ENCODE measurements at regions not wholly inside any gene's neighbourhood (a gene's known extent, or its start where the extent isn't known, plus 50 kb on each side); places are given as distances from the start of the nearest gene placed in this dataset.

GRCh38 chr5:173800340-173800739, 87.8 kb upstream of the CPEB4 start:
- DNase-seq (ENCODE audit: low spot score), result no peak

- DNase-seq (ENCODE audit: low spot score), result no peak
These were observed 87.1 kb upstream of the CPEB4 start for GRCh38 chr5:173801006-173801405.

DNA sequence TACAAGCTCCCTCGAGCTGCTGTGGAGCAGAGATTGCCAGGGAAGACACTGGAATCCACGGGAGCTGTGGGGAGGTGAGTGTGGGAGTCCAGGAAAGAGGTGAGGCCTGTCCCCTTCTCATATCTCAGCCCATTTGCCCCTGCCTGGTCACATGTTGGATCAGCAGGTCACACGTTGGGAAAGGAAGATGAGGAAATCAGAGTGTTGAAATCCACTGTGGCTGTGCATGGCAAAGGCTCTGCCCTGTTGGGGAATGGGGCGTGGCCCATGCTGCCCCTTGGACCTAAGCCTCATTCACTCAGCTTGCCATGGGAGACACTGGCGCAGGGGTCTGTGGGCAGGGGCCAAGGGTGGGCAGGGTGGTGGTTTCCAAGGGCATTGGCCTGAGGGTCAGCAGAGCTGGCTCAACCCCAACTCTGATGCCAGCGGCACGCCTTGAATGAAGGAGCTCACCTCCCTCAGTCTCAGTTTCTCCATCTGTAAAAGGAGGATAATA, 85.4 kb upstream of the CPEB4 start:
- DNase-seq (ENCODE audit: low spot score), result peak; percentile 59

DNA sequence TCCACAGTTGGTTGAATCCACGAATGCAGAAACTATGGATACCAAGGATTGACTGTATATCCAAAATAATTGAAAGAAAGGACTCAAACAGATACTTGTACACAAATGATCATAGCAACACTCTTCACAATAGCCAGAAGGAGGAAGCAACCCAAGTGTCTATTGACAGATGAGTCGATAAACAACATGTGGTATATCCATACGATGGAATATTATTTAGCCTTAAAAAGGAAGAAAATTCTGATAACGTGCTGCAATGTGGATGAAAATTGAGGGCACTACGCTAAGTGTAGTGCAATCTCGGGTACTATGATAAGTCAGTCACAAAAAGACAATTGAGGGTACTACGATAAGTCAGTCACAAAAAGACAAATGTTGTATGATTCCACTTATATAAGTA, 83.6 kb upstream of the CPEB4 start:
- no peak for DNase-seq (ENCODE audit: low spot score)

DNA sequence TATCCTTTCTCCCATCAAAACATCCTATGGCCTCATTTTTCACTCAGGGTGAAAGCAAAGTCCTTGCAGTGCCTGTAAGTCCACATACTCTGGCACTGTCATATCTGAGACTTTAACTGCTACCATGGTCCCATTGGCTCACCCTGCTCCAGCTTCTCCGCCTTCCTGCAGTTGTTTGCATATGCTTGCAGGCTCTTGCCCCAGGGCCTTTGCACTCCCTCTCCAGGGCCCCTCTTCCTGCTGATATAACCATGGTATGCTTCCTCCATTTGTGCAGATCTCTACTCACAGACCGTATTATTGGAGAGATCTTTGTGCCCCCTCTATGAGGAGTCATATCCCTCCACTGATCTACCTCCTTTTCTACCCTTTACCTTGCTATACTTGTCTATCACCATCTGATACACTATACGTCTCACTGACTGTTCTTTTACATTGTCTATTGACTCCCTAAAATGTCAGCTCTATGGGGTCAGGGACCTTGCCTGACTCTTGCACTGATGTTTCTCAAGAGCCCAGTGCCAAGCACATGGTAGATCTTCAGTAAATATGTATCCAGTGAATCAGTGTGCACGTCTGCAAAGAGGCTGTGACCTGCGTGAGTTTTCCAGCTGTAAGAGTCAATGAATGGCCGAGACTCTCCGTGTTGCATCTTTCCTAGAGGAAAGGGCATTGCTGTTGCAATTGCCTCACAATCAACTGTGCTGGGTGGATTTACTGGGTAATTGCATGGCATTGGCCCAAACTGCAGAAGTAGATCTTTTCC, 81.7 kb upstream of the CPEB4 start:
- no peak for DNase-seq (ENCODE audit: low spot score)

- no peak for DNase-seq (ENCODE audit: low spot score)
These were observed 80.9 kb upstream of the CPEB4 start for GRCh38 chr5:173807181-173807655.

- no peak for DNase-seq (ENCODE audit: low spot score)
These were observed 79.9 kb upstream of the CPEB4 start for GRCh38 chr5:173808079-173808808.

DNA sequence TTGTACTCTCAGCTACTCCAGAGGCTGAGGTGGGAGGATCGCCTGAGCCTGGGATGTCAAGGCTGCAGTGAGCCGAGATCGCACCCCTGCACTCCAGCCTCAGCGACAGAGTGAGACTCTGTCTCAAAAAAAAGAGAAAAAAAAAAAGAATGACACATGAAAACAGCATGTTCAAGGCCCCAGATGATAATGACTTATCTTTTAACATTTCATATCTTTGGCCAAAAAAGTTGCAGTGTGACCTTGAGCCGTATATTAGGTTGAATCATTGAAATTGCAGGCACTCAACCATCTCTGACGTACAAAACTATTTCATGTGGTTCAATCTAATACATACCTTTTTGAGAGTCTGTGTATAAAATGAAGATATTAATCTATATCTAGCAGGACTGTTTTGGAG, 79.1 kb upstream of the CPEB4 start:
- no peak for DNase-seq (ENCODE audit: low spot score)

- no peak for DNase-seq (ENCODE audit: low spot score)
These were observed 75.2 kb upstream of the CPEB4 start for GRCh38 chr5:173812811-173813550.

GRCh38 chr5:173814053-173814452, 74.1 kb upstream of the CPEB4 start:
- DNase-seq (ENCODE audit: low spot score), result no peak

GRCh38 chr5:173815571-173815970, 72.6 kb upstream of the CPEB4 start:
- DNase-seq (ENCODE audit: low spot score), result no peak

DNA sequence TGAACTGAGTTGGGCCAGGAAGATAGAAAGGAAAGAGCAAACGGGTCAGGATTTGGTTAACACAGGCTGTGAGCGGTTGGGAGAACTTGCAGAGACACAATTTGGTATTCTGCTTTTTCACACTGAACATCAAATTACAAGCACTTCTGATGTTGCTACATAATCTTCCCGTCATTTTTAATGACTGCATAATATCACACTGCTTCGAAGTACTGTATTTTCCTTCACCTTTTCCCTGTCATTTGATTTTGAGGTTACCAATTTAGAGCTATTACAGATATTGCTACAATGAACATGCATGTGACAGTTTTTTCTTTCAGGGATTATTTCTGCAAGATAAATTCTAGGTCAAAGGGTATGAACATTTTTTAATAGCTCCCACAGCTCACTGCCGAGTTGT, 71.4 kb upstream of the CPEB4 start:
- no peak for DNase-seq (ENCODE audit: low spot score)

DNA sequence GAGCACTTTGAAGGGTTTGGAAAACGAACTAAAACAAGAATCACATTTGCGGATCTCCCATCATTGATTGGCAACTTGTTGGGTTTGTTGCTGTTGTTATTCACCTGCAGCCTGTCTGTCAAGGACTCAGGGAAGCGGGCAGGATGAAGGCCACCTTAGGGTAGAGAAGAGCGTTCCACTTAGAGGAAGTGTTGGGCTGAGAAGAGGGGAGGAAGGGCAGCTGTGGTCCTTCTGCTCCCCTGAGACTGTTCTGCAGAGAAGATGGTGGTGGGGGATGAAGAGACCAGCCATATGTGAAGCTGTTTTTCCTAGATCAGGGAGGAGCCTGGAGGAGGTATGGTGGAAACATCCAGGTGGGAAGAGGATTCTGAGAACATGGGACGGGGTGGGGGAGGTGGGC, 70.6 kb upstream of the CPEB4 start:
- no peak for DNase-seq (ENCODE audit: low spot score)

- DNase-seq (ENCODE audit: low spot score), result no peak
These were observed 68.6 kb upstream of the CPEB4 start for GRCh38 chr5:173819521-173819920.

DNA sequence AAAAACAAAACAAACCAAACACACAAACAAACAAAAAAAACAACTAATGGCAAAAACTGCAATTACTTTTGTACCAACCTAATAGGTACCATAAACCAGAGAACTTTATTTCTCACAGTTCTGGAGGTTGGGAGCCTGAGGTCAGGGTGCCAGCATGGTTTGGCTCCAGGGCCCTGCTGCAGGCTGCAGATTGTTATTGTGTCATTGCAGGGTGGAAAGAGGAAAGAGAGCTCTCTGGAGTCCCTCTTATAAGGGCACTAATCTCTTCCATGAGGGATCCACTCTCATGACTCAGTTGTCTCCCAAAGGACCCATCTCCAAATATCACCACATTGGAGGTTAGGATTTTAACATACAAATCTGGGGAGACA, 64.9 kb upstream of the CPEB4 start:
- no peak for DNase-seq (ENCODE audit: low spot score)

DNA sequence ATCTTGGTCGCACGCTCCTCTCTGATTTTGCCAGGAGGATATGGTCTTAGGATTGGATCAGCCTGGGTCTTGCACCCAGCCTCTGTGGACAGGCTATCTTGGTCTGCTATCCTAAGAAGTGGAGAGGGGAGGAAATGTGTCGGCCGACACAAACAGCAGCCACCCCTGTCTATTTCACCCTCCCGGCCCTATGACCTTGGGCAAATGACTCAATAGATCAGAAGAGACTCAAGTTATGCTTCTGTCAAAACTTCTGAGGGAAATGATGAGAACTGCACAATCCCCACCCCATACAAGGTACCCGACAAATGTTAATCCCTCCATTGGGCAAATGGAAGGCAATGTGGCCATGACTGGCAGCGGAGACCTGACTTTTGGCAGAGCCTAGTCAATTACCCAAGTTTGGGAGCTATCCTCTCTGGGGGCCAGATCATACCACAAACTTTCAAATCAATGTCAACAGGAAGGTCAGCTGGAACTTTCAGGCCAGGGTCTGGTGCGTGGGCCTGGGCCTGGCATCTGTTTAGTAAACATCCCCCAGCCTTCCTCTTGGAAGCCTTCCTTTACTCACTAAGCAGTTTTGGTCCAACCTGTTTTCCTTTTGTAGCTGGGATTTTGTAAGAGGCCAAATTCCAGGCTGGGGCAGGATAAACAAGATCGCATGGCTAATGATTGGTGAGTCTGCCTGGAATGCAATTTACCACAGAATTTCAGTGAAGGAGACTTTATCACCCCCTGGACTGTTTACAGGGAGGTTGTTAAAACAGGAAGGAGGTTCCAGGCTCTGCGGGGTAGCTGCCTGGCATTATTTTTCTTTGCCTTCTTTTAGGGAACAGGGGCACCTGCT, 64.2 kb upstream of the CPEB4 start:
- DNase-seq (ENCODE audit: low spot score), result peak; percentile 83

GRCh38 chr5:173825215-173825865, 62.8 kb upstream of the CPEB4 start:
- DNase-seq (ENCODE audit: low spot score), result no peak

GRCh38 chr5:173826086-173826427, 62.1 kb upstream of the CPEB4 start:
- no peak for DNase-seq (ENCODE audit: low spot score)

- DNase-seq (ENCODE audit: low spot score), result no peak
These were observed 61.5 kb upstream of the CPEB4 start for GRCh38 chr5:173826428-173827350.

DNA sequence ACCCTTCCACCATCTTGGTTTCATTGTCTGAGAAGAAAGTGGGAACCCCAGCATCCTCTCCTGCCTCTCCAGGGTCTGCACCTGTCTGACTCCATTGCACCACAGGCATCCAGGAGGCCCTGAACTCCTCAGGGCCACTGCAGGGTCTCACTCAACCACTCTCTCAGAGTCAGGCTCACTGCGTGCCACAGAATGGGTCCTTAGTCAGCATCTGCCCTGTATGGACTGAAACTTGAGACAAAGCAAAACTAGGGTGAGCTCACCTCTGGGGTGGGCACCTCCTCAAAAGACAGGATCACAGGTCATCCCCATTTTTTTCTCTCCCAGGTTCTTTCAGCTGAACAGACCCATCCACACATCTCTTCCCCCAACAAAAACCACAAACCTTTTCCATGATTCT, 59.2 kb upstream of the CPEB4 start:
- DNase-seq (ENCODE audit: low spot score), result no peak

Data from mucosa of gallbladder (tissue), 1 donor.